ENCODE measurements at regions not wholly inside any gene's neighbourhood (a gene's known extent, or its start where the extent isn't known, plus 50 kb on each side); places are given as distances from the start of the nearest gene placed in this dataset.

DNA sequence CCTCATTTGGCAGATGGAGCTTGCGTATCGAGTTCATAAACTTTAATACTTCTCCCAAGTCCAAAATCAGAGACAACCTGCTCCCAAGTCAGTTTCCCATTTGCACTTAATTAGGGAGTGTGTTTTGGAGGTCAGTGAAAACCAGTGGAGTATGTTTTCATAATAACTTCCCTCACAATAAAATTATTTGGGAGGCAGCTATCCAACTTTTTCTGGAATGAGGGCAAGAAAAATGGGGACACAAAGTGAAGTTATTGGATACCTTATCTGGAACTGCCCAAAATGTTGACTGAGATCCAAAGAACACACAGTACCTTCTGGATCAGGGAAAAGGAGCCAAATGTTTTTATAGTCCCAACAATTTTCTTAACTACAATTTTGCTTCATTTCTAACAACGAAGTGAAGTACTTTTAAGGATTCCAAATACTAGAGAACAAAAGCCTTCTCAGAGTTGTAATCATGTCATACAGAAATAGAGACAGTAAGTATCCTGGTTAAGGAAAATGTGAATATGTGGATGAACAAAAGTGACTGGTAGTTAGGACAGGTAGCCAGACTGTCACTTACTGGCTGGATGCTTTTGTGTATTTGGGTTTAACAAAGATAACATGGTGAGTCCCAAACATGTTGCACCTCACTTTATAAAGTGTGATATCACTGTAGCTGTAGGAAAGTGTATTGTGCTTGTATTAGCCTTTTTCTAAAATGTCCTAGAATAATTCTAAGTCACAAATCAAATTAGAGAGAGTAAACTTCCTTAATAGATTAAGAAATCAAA lies 325.0 kb downstream of the HLX start:
- TF ChIP-seq, protein P1, sequence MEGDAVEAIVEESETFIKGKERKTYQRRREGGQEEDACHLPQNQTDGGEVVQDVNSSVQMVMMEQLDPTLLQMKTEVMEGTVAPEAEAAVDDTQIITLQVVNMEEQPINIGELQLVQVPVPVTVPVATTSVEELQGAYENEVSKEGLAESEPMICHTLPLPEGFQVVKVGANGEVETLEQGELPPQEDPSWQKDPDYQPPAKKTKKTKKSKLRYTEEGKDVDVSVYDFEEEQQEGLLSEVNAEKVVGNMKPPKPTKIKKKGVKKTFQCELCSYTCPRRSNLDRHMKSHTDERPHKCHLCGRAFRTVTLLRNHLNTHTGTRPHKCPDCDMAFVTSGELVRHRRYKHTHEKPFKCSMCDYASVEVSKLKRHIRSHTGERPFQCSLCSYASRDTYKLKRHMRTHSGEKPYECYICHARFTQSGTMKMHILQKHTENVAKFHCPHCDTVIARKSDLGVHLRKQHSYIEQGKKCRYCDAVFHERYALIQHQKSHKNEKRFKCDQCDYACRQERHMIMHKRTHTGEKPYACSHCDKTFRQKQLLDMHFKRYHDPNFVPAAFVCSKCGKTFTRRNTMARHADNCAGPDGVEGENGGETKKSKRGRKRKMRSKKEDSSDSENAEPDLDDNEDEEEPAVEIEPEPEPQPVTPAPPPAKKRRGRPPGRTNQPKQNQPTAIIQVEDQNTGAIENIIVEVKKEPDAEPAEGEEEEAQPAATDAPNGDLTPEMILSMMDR (IDR thresholded peaks at IDR 0.05) = no peak
- no peak for DNase-seq
- H3K4me3 ChIP-seq = no peak overlapping the region
- peaks cover 0 to 23% (median 9%) of the 10 kb centered on the region in 4 donors for H3K4me1 ChIP-seq
- peak overlapping the region; percentile 30 to 55 for H3K27ac ChIP-seq
- no peaks in the 10 kb centered on the region for H3K27me3 ChIP-seq
- H3K9me3 ChIP-seq = no peaks in the 10 kb centered on the region
- H3K36me3 ChIP-seq = no peaks in the 10 kb centered on the region
- intact Hi-C loops (cut with DNase I; ENCODE audit: low total_unique reads) = no loop called here

DNA sequence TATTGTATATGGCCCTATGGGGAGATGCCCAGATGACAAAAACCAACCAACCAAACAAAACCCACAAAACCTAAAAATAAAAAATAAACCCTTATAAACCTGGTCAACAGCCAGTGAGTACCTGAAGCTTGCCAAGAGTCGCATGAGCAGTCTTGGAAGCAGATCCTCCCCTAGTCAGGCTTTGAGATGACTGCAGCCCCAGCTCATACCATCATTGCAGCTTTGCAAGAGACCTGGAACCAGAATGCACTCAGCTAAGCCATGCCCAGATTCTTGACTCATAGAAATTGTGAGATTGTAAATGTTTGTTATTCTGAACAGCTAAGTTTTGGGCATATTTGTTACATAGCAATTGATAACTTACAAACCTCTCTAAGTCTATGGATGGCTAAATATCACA lies 326.8 kb downstream of the HLX start:
- no peaks in the 10 kb centered on the region for H3K9me3 ChIP-seq
- H3K4me1 ChIP-seq = peaks cover 0 to 23% (median 9%) of the 10 kb centered on the region in 4 donors
- no peak overlapping the region for H3K4me3 ChIP-seq
- no peaks in the 10 kb centered on the region for H3K27me3 ChIP-seq
- H3K27ac ChIP-seq = no peak overlapping the region
- no peak for DNase-seq
- TF ChIP-seq, protein P1 (IDR thresholded peaks at IDR 0.05) = no peak
- intact Hi-C loops (cut with DNase I; ENCODE audit: low total_unique reads) = loop anchor here (5.0 kb wide), 1 partner anchor 334 kb away; no protein-coding TSS in a partner anchor
- no peaks in the 10 kb centered on the region for H3K36me3 ChIP-seq

- DNase-seq = no peak
- no peaks in the 10 kb centered on the region for H3K36me3 ChIP-seq
- H3K4me1 ChIP-seq = peaks cover 0 to 17% (median 5%) of the 10 kb centered on the region in 4 donors
- H3K27me3 ChIP-seq = no peaks in the 10 kb centered on the region
- H3K9me3 ChIP-seq = no peaks in the 10 kb centered on the region
- TF ChIP-seq, protein P1 (IDR thresholded peaks at IDR 0.05) = no peak
- H3K4me3 ChIP-seq = no peak overlapping the region
- no peak overlapping the region for H3K27ac ChIP-seq
- intact Hi-C loops (cut with DNase I; ENCODE audit: low total_unique reads) = no loop called here
Measured at GRCh38 chr1:221212926-221213325, 333.7 kb downstream of the HLX start.

- H3K36me3 ChIP-seq = no peaks in the 10 kb centered on the region
- intact Hi-C loops (cut with DNase I; ENCODE audit: low total_unique reads) = no loop called here
- no peak for DNase-seq
- H3K27me3 ChIP-seq = no peaks in the 10 kb centered on the region
- TF ChIP-seq, protein P1 (IDR thresholded peaks at IDR 0.05) = no peak
- H3K9me3 ChIP-seq = no peaks in the 10 kb centered on the region
- no peak overlapping the region for H3K4me3 ChIP-seq
- H3K27ac ChIP-seq = no peak overlapping the region
- peaks cover 0 to 22% (median 5%) of the 10 kb centered on the region in 4 donors for H3K4me1 ChIP-seq
Measured at GRCh38 chr1:221217029-221217428, 337.8 kb downstream of the HLX start.

DNA sequence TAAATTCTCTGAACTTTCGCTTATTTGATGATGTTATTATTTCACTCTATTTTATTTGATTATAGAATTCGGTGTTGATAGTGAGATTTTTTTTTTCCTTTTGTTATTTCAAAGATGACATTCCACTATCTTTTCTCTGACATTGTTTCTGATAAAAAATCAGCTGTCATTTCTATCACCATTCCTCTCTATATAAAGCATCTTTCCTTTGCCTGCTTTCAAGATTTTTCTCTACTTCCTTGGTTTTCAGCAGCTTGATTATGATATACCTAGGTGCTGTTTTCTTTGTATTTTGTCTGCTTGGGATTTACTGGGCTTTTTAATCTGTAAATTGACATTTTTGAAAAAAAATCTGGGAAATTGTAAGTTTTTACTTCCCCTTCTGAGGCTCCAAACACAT lies 344.0 kb downstream of the HLX start:
- Histone ChIP-seq H3K27ac (no peak overlapping the region), H3K27me3 (no peaks in the 10 kb centered on the region), H3K4me3 (no peak overlapping the region), H3K4me1 (peaks cover 0 to 2% (median 0%) of the 10 kb centered on the region in 4 donors), H3K9me3 (peaks cover 0 to 11% (median 10%) of the 10 kb centered on the region in 3 donors), H3K36me3 (no peaks in the 10 kb centered on the region)
- intact Hi-C loops (cut with DNase I; ENCODE audit: low total_unique reads) = no loop called here
- no peak for DNase-seq
- TF ChIP-seq, protein P1 (IDR thresholded peaks at IDR 0.05) = no peak
